Stomach (tissue), 4 donors: ENCODE measurements at regions not wholly inside any gene's neighbourhood (a gene's known extent, or its start where the extent isn't known, plus 50 kb on each side); places are given as distances from the start of the nearest gene placed in this dataset.

Experiments
- CTCF ChIP-seq, 7 experiments: fragments of 450-650 bp in 4 of 7; fragments of 200-600 bp in 3 of 7; sonication (generic) in 3 of 7; IDR thresholded peaks; one replicate each; pipeline ENCODE4 v1.5.1; 2016 to 2019; ENCODE audit warnings: antibody characterized with exemption in 7 of 7, control low read depth in 2 of 7, mild to moderate bottlenecking in 1 of 7
- POLR2AphosphoS5 ChIP-seq, 3 donors: sonication (generic); formaldehyde crosslinking; IDR thresholded peaks; one replicate each; pipeline ENCODE4 v1.6.1; 2016; ENCODE audit warnings: antibody characterized with exemption in 3 of 3

- TF ChIP-seq CTCF (IDR thresholded peaks at IDR 0.05): no peak
- TF ChIP-seq POLR2AphosphoS5 (IDR thresholded peaks at IDR 0.05): no peak
These were observed 198.4 kb downstream of the GALC start for GRCh38 chr14:87794561-87794960.
